HFFc6 (cell line): ENCODE measurements at regions not wholly inside any gene's neighbourhood (a gene's known extent, or its start where the extent isn't known, plus 50 kb on each side); places are given as distances from the start of the nearest gene placed in this dataset.

Source experiments
- DNase-seq: peaks from one replicate; pipeline ENCODE4 v3.0.0-alpha.2; 2018
- H3K27ac Mint-ChIP-seq: 2 replicates; pipeline ENCODE4 v1.8.0; 2020; ENCODE audit warnings: mild to moderate bottlenecking, mixed read lengths
- H3K27me3 Mint-ChIP-seq: 2 replicates; pipeline ENCODE4 v1.8.0; 2021; ENCODE audit warnings: mild to moderate bottlenecking, moderate library complexity, mixed read lengths; ENCODE audit not compliant: insufficient read depth
- H3K36me3 Mint-ChIP-seq: 2 replicates; pipeline ENCODE4 v1.8.0; 2021; ENCODE audit warnings: low read depth, mixed read lengths
- H3K4me1 Mint-ChIP-seq: 2 replicates; pipeline ENCODE4 v1.8.0; 2020; ENCODE audit warnings: low read depth, mixed read lengths
- H3K4me3 Mint-ChIP-seq: 2 replicates; pipeline ENCODE4 v1.8.0; 2020; ENCODE audit warnings: mild to moderate bottlenecking, moderate library complexity, mixed read lengths
- H3K9me3 Mint-ChIP-seq: 2 replicates; pipeline ENCODE4 v1.8.0; 2020; ENCODE audit warnings: mild to moderate bottlenecking, mixed read lengths
- CTCF ChIP-seq: fragments of 200-600 bp; sonication (generic); IDR thresholded peaks from 2 replicates; pipeline ENCODE4 v1.5.0; 2021; ENCODE audit warnings: antibody characterized with exemption, mild to moderate bottlenecking

DNA sequence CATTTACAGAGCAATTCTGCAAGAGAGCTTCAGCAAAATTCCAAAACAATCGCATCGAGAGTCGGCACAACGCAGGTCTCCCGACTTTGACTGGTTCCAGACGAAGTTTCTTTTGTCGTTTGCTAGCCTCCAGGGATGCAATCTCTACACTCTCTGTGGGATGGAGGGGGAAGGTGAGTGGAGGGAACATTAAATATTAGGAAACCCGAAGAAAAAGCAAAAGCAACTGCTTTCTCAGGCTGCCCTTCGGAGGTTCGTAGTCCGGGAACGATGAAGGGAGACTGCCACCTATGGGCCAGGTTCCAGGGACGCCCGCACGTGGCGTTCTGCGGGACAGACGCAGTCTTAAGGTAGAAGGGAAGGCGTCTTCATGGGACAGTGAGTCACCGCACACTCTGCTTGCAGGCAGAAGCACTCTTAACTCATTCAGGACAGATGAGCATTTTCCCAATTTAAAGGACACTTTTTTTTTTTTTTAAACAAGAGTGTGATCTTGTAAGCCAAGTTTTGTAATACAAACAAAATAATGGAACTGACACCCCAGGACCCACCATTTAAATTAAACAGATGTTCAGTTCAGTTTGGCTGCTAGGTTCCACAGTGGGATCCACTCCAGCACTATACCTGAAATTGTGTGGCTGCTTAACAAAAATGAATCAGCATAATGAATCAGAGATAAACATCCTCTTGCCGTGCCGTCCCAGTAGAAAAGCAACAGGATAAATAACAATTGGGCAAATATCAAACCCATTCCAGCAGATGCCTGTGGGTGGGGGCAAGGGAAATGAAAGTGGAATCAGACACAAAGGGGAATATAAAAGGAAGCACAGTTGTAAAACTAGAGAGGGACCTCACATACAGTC, 65.8 kb upstream of the ARMC2 start:
- TF ChIP-seq CTCF: peak; percentile 89
- H3K27me3 Mint-ChIP-seq: peaks cover 2% of the 10 kb centered on the region; the same call in 1 of the 2 replicates
- H3K4me1 Mint-ChIP-seq: peaks cover 46% of the 10 kb centered on the region
- H3K36me3 Mint-ChIP-seq: no peaks in the 10 kb centered on the region
- peak overlapping the region; percentile 92 for H3K4me3 Mint-ChIP-seq
- H3K27ac Mint-ChIP-seq: peak overlapping the region; percentile 78
- DNase-seq: peak; percentile 80
- H3K9me3 Mint-ChIP-seq: no peaks in the 10 kb centered on the region

GRCh38 chr6:108785653-108786052, 62.6 kb upstream of the ARMC2 start:
- H3K4me3 Mint-ChIP-seq: no peak overlapping the region
- no peak overlapping the region for H3K27ac Mint-ChIP-seq
- peaks cover 2% of the 10 kb centered on the region; the same call in 1 of the 2 replicates for H3K27me3 Mint-ChIP-seq

DNA sequence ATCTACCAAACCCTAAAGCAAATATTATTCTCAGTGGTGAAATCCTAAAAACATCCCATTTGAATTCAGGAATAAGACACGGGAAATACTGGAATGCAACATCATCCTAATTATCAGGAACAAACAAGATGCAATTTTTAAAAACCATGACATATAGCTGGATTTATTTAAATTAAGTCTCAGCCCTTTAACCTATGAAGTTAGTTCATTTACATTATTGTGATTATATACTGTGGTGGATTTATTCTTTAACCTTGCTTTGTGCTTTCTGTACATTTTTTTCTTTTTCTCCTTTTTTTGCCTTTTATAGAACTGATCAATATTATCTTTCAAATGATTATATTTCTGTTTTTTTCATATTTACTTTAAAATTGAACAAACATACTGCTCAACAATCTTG, 59.8 kb upstream of the ARMC2 start:
- no peak for TF ChIP-seq CTCF
- Mint-ChIP-seq H3K27me3 (peaks cover 2% of the 10 kb centered on the region; the same call in 1 of the 2 replicates), H3K27ac (no peak overlapping the region), H3K4me3 (no peak overlapping the region), H3K36me3 (peaks cover 12% of the 10 kb centered on the region), H3K4me1 (peaks cover 1% of the 10 kb centered on the region), H3K9me3 (peaks cover 5% of the 10 kb centered on the region; the same call in 1 of the 2 replicates)
- no peak for DNase-seq

More at GRCh38 chr6:108785653-108786052, 62.6 kb upstream of the ARMC2 start:
- Mint-ChIP-seq H3K4me1 (peaks cover 20% of the 10 kb centered on the region), H3K9me3 (peaks cover 5% of the 10 kb centered on the region; the same call in 1 of the 2 replicates), H3K36me3 (peaks cover 12% of the 10 kb centered on the region)
- TF ChIP-seq CTCF: no peak
- no peak for DNase-seq

DNA sequence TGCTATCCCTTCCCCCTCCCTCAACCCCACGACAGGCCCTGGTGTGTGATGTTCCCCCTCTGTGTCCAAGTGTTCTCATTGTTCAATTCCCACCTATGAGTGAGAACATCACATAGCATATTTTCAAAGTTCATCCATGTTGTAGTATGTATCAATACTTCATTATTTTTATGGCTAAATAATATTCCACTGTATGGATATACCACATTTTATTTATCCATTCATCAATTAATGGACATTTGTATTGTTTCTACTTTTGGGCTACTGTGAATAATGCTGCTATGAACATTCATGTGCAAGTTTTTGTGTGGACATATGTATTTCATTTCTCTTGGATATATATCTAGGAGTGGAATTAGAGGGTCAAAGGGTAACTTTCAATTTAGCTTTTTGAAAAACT, 58.7 kb upstream of the ARMC2 start:
- Mint-ChIP-seq H3K9me3 (peaks cover 5% of the 10 kb centered on the region; the same call in 1 of the 2 replicates), H3K4me1 (peaks cover 9% of the 10 kb centered on the region), H3K27me3 (peaks cover 2% of the 10 kb centered on the region; the same call in 1 of the 2 replicates), H3K27ac (no peak overlapping the region), H3K36me3 (peaks cover 12% of the 10 kb centered on the region), H3K4me3 (no peak overlapping the region)
- no peak for DNase-seq
- no peak for TF ChIP-seq CTCF

GRCh38 chr6:108791700-108792099, 56.5 kb upstream of the ARMC2 start:
- TF ChIP-seq CTCF: no peak
- H3K36me3 Mint-ChIP-seq: peaks cover 12% of the 10 kb centered on the region
- H3K9me3 Mint-ChIP-seq: peaks cover 5% of the 10 kb centered on the region; the same call in 1 of the 2 replicates
- H3K4me1 Mint-ChIP-seq: peaks cover 9% of the 10 kb centered on the region
- DNase-seq: no peak
- no peak overlapping the region for H3K4me3 Mint-ChIP-seq
- no peak overlapping the region for H3K27ac Mint-ChIP-seq
- H3K27me3 Mint-ChIP-seq: no peaks in the 10 kb centered on the region; the same call in 1 of the 2 replicates
